MM.1S (cell line): ENCODE measurements at regions not wholly inside any gene's neighbourhood (a gene's known extent, or its start where the extent isn't known, plus 50 kb on each side); places are given as distances from the start of the nearest gene placed in this dataset.

Experiments
- DNase-seq: peaks from one replicate; pipeline ENCODE4 v3.0.0-alpha.2; 2015
- H2AFZ ChIP-seq: fragments of 300-600 bp; sonication (generic); 2 replicates; pipeline ENCODE4 v1.6.0; 2016; ENCODE audit warnings: antibody characterized with exemption, low read length
- H3F3A ChIP-seq: fragments of 300-600 bp; sonication (generic); 2 replicates; pipeline ENCODE4 v1.6.1; 2016; ENCODE audit warnings: mild to moderate bottlenecking, antibody characterized with exemption, low read length, moderate library complexity, mixed read lengths; ENCODE audit not compliant: insufficient read depth
- H3K27ac ChIP-seq: fragments of 300-600 bp; sonication (generic); 2 replicates; pipeline ENCODE4 v1.5.1; 2016; ENCODE audit warnings: mild to moderate bottlenecking, low read length
- H3K27me3 ChIP-seq: fragments of 300-600 bp; sonication (generic); replicated peaks from 2 replicates; pipeline ENCODE4 v1.6.0; 2016; ENCODE audit warnings: low read length; ENCODE audit not compliant: insufficient read depth
- H3K36me3 ChIP-seq: fragments of 300-600 bp; sonication (generic); replicated peaks from 2 replicates; pipeline ENCODE4 v1.6.1; 2016; ENCODE audit warnings: mild to moderate bottlenecking, low read length, mixed read lengths; ENCODE audit not compliant: insufficient read depth
- H3K4me1 ChIP-seq: fragments of 300-600 bp; sonication (generic); 2 replicates; pipeline ENCODE4 v1.6.1; 2016; ENCODE audit warnings: low read length, mixed read lengths
- H3K4me2 ChIP-seq: fragments of 300-600 bp; sonication (generic); 2 replicates; pipeline ENCODE4 v1.6.0; 2016; ENCODE audit warnings: low read depth, low read length
- H3K4me3 ChIP-seq: fragments of 300-600 bp; sonication (generic); 2 replicates; pipeline ENCODE4 v1.5.1; 2016; ENCODE audit warnings: low read length, mixed read lengths
- H3K79me2 ChIP-seq: fragments of 300-600 bp; sonication (generic); 2 replicates; pipeline ENCODE4 v1.6.1; 2016; ENCODE audit warnings: mixed run types, low read length, mixed read lengths
- H3K9ac ChIP-seq: fragments of 300-600 bp; sonication (generic); 2 replicates; pipeline ENCODE4 v1.6.1; 2016; ENCODE audit warnings: low read length, mixed read lengths
- H3K9me2 ChIP-seq: fragments of 300-600 bp; sonication (generic); replicated peaks from 2 replicates; pipeline ENCODE4 v1.6.1; 2016; ENCODE audit warnings: mild to moderate bottlenecking, low read length, mixed read lengths; ENCODE audit not compliant: insufficient read depth
- H3K9me3 ChIP-seq: fragments of 300-600 bp; sonication (generic); replicated peaks from 2 replicates; pipeline ENCODE4 v1.6.1; 2016; ENCODE audit warnings: mild to moderate bottlenecking, low read length, mixed read lengths; ENCODE audit not compliant: insufficient read depth
- H4K20me1 ChIP-seq: fragments of 300-600 bp; sonication (generic); 2 replicates; pipeline ENCODE4 v1.6.1; 2016; ENCODE audit warnings: mild to moderate bottlenecking, low read length, moderate library complexity, mixed read lengths; ENCODE audit not compliant: insufficient read depth
- CTCF ChIP-seq: fragments of 300-600 bp; sonication (generic); IDR thresholded peaks from 2 replicates; pipeline ENCODE4 v1.5.1; 2016; ENCODE audit warnings: antibody characterized with exemption, low read length, mixed read lengths
- EZH2 ChIP-seq: fragments of 300-600 bp; sonication (generic); optimal IDR thresholded peaks from 2 replicates; pipeline ENCODE3; 2017; ENCODE audit warnings: low read depth, mild to moderate bottlenecking, antibody characterized with exemption, low read length, mixed read lengths
- EZH2phosphoT487 ChIP-seq: fragments of 300-600 bp; sonication (generic); IDR thresholded peaks from 2 replicates; pipeline ENCODE4 v1.6.1; 2018; ENCODE audit warnings: antibody characterized with exemption, low read length

- Histone ChIP-seq H3K4me1 (no peaks in the 10 kb centered on the region), H3K9me2 (no peaks in the 10 kb centered on the region), H3K27ac (no peak overlapping the region), H3K36me3 (no peaks in the 10 kb centered on the region), H3K9ac (no peak overlapping the region), H3K4me3 (no peak overlapping the region), H3K27me3 (no peaks in the 10 kb centered on the region), H3K4me2 (no peak overlapping the region), H3K9me3 (no peaks in the 10 kb centered on the region), H2AFZ (no peak overlapping the region), H4K20me1 (no peaks in the 10 kb centered on the region), H3K79me2 (no peaks in the 10 kb centered on the region), H3F3A (no peaks in the 10 kb centered on the region)
- TF ChIP-seq EZH2phosphoT487: no peak
- TF ChIP-seq EZH2: no peak
- no peak for TF ChIP-seq CTCF
- no peak for DNase-seq
Observed at GRCh38 chr6:23106951-23107350, 537.6 kb downstream of the HDGFL1 start.

GRCh38 chr6:23111984-23112383, 542.6 kb downstream of the HDGFL1 start:
- no peak overlapping the region for H3K9ac ChIP-seq
- H2AFZ ChIP-seq: no peak overlapping the region
- H3K27me3 ChIP-seq: no peaks in the 10 kb centered on the region
- no peaks in the 10 kb centered on the region for H3F3A ChIP-seq
- H3K4me1 ChIP-seq: no peaks in the 10 kb centered on the region
- H3K4me3 ChIP-seq: no peak overlapping the region
- no peaks in the 10 kb centered on the region for H3K9me3 ChIP-seq
- DNase-seq: no peak
- TF ChIP-seq CTCF: no peak
- TF ChIP-seq EZH2phosphoT487: no peak
- TF ChIP-seq EZH2: no peak
- H3K4me2 ChIP-seq: no peak overlapping the region
- H3K9me2 ChIP-seq: no peaks in the 10 kb centered on the region
- H4K20me1 ChIP-seq: no peaks in the 10 kb centered on the region
- H3K36me3 ChIP-seq: no peaks in the 10 kb centered on the region
- no peaks in the 10 kb centered on the region for H3K79me2 ChIP-seq
- no peak overlapping the region for H3K27ac ChIP-seq

- H3K79me2 ChIP-seq: no peaks in the 10 kb centered on the region
- no peaks in the 10 kb centered on the region for H3K9me3 ChIP-seq
- H3K9ac ChIP-seq: no peak overlapping the region
- TF ChIP-seq CTCF (no peak), EZH2 (no peak), EZH2phosphoT487 (no peak)
- H3K4me1 ChIP-seq: no peaks in the 10 kb centered on the region
- H3K36me3 ChIP-seq: no peaks in the 10 kb centered on the region
- H3K9me2 ChIP-seq: no peaks in the 10 kb centered on the region
- no peak overlapping the region for H2AFZ ChIP-seq
- no peak overlapping the region for H3K4me3 ChIP-seq
- no peaks in the 10 kb centered on the region for H3K27me3 ChIP-seq
- no peak overlapping the region for H3K4me2 ChIP-seq
- no peak for DNase-seq
- no peaks in the 10 kb centered on the region for H4K20me1 ChIP-seq
- no peak overlapping the region for H3K27ac ChIP-seq
- H3F3A ChIP-seq: no peaks in the 10 kb centered on the region
Observed at GRCh38 chr6:23114812-23115504, 545.6 kb downstream of the HDGFL1 start.
